HG03575 (cell line): ENCODE measurements at regions not wholly inside any gene's neighbourhood (a gene's known extent, or its start where the extent isn't known, plus 50 kb on each side); places are given as distances from the start of the nearest gene placed in this dataset.
"Not testable (repeated sequence)": the region's sequence is repeated elsewhere in the genome, so short reads cannot be mapped to it uniquely, and the experiment has no call there.

Experiments
- ATAC-seq: cut with Tn5 transposase; IDR thresholded peaks from one replicate; pipeline ENCODE4 v1.9.1; 2021; ENCODE audit not compliant: unreplicated experiment, insufficient number of reproducible peaks, low FRiP score; ENCODE audit errors: extremely low read depth

DNA sequence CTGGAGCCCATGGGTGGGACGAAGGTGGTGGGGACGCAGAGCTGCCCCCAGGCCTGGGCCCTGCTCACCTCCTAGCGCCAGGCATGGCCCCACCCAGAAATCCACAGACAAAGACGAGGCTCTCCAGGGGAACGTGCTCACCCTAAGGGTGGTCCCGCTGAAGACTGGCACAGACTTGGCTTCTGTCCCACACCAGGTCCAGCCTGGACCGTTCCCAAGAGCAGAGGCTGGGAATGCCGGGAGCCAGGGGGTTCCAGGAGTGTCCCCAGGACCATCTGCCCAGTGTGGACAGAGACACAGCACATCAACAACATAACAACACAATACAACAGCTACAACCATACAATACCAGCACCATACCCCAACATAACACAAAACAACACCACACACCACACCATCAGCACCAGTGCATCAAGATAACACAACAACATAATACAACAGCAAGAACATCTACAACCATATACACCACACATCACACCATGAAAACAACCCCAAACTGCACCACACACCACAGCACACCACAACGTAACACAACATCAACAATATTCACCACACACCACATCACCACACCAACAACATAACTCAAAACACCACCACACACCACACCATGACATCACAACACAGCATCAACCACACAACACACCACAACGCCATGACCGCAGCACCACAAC lies 329.6 kb downstream of the ADGRD1 start:
- no peak for ATAC-seq

DNA sequence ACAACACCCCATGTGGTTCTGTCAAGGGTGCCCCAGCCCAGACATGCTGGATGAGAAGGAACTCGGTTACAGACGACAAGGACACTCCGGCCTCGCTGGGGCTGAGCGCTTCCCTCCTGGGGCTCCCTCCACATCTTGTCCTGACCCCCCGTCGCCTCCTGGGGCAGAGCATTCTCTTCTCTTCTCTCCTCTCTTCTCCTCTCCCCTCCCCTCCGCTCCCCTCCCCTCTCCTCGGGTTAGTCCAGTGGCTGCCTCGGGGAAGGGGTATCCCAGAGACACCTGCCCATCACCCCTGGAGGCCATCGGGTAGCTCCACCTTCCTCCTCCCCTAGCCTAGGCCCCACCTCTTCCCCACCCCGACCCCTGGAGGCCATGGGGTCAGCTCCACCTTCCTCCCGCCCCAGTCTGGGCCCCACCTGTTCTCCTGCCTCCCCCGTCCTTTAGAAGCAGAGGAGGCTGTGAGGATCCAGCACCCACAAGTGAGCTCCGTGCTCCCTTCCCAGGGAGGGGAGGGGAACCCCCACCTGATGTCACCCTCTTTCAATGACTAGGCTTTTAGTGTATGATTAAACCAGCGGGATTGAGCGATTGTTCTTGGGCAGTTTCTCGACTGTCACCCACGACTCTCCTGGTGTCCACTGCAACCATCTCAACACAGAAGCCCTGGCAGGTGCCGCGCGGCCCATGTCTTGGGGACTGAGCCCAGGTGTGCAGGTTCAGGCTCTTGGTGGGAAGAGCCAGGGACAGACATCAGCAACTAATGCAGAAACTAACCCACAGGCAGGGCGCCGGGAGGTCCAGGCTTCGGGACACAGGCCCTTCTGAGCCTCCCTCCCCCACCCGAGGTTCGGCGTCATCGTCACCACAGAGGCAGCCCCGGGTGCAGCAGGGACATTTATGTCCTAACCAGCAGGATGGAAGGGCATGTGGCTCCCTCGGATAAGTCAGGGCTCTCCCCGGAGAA lies 330.4 kb downstream of the ADGRD1 start:
- ATAC-seq: not testable (repeated sequence)

DNA sequence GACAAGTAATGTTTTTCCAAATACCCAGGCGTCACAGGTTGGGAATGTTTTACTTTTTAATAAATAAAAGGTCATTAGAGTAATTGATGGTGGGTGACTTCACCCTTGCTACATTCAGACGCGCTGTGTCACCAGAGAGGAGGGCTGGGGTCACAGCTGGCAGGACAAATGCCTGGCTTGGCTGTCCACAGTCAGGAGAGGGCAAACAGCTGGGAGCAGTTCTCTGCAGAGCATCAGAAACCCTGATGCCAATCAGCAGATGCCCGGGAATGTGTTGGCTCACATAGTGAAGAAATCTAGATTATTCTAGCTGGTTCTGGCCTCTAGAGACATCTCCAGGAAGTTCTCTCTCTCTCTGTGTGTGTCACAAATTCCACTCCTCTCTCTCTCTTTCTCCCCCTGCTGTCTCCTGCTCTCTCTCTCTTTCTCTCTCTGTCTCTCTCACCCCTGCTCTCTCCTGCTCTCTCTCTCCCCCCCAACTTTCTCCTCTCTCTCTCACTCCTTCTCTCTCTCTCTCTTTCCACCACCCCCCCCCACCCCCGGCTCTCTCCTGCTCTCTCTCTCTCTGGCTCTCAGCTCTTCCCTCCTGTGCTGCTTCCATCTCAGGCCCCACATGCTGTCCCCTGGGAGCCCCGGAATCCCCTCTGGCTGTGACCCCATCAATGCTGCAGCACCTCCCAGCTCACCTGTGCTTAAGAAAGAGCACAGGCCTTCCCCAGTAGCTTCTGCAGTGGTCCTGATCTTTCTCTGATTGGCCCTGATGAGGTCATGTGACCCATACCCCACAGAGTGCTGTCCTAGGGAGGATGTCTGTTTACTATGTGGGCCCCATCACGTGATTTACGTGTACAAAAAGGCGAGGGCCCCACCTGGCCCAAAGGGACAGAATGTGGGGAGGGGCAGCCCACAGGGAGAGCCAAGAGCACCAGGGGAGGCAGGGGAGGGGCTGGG lies 331.5 kb downstream of the ADGRD1 start:
- ATAC-seq: not testable (repeated sequence)

DNA sequence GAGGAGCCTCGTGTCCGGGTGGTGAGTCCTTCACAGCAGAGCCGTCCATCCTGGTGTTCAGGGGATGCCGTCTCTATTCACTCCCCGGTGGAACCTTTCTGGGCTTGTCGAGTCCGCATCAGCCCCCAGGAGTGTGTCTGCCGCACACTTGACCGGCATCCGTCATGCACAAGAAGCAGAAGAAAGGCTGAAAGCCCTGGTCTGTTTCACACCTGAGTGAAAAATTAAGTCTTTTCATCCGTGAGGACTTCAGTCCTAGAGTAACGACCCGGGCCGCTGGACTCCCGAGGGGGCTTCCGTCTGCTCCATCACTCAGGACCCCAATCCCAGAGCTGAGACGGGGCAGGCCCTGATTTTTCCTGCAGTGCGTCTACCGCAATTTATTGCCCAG lies 332.2 kb downstream of the ADGRD1 start:
- not testable (repeated sequence) for ATAC-seq

DNA sequence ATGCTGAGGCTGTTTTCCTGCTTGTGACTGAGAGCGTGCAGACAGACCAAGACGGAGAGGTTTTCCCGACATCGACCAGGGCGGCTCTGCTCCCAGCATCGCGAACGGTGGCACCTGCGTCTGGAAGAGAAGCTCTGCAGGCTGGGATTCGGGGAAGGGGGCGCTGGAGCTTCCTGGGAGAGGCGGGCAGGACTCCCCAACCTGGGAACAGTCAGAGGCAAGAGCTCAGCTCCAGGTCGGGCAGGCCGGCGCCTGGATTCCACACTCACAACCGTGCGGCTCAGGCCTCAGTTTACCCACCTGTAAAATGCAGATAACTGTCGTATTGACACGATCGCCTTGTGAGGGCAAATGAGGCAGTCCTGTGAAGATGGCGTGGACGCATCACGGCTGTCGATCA lies 332.6 kb downstream of the ADGRD1 start:
- ATAC-seq: not testable (repeated sequence)

DNA sequence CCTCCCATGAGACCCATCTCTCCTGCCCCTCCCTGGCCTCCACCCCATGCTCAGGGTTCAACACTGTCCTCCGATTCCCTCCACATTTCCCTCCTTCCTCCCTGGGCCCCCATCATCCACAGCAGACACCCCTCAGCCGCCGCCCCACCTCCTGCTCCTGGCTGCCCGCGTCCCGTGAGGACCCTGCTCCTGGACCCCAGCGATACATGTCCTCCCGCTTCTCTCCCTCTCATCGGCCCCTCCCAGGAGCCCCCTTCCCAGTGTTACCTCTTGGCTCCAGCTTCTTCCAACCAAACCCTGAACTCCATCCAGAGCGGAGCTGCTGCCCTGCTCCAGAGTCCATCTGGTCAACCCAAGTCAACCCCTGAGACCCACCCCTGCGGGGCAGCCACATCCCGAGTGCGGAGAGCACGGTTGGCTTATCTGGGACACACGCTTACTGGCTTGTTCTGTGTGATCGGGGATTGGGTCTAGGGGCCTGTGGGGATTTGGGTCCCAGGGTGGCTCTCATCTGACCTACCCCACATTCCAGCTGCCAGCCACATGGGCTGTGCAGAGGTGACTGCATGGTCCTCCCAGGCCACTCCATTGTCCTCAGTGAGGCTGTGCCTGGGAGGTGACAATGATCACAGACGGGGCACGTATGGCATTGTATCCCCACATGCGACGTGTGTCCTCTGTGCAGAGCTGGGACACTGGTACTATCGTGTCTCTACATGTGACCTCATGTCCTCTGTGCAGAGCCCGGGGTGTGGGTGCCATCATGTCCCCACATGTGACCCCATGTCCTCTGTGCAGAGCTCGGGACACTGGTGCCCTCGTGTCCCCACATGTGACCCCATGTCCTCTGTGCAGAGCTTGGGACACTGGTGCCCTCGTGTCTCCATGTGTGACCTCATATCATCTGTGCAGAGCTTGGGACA lies 333.6 kb downstream of the ADGRD1 start:
- ATAC-seq: no peak

DNA sequence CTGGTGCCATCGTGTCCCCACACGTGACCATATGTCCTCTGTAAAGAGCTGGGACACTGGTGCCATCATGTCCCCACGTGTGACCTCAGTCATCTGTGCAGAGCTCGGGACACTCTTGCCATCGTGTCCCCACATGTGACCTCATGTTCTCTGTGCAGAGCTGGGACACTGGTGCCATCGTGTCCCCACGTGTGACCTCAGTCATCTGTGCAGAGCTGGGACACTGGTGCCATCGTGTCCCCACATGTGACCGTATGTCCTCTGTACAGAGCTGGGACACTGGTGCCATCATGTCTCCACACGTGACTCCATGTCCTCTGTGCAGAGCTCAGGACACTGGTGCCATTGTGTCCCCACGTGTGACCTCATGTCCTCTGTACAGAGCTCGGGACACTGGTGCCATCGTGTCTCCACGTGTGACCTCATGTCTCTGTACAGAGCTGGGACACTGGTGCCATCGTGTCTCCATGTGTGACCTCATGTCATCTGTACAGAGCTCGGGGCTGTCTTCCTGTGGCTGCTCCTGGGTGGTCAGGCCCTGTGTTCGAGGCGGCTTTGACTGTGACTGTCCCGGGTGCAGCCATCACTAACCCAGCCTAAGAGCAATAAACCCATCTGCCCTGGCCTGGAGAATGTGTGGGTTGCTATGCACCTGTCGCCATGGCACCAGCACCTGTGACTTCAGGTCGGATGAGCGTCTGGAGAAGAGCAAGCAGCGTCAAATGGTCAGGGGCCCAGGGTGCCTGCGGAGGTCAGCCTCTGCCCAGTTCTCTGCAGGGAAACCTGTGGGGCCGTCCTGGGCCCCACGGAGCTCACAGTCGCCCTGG lies 334.4 kb downstream of the ADGRD1 start:
- ATAC-seq: no peak

DNA sequence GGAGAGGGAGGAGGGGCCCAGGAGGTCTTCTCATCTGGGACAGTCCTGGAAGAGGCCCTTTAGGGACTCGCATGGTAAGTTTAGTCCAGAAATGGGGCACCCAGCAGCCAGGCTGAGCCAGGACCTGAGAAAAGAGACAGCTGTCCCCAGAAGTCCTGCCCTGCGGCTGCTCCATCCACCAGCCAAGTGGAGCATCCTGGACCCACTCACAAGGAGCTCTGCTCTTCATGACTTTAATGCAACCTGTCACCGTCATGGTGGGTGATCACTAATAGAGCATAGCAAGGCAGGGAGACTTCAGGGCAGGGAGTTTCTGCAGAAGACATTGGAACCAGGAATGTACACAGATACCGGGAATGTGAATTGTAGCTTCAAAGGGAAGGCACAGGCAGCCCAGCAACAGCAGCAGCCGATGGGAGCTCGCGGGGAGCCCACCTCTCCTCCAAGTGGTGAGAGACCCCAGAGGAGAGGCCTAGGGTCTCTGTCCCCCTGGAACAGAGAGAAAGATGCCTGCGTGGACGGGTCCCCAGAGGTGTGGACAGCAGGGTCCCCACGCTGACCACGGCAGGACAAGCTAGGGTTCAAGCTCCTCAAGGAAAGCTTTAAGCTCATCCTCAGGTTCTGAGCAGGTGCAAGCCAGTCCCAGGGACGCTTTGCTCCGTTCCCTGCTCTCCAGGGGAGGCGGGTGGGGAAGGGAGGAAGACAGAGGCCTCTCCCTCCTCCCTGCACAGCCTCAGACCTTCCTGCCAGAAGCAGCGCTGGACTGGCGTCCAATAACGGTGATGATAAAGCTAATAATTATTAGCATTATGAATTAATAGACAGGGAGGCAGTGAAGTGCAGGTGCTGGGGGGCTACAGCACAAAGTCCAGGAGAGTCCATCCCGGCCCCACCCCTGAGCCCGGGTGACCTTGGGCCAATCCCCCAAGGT lies 335.3 kb downstream of the ADGRD1 start:
- not testable (repeated sequence) for ATAC-seq

DNA sequence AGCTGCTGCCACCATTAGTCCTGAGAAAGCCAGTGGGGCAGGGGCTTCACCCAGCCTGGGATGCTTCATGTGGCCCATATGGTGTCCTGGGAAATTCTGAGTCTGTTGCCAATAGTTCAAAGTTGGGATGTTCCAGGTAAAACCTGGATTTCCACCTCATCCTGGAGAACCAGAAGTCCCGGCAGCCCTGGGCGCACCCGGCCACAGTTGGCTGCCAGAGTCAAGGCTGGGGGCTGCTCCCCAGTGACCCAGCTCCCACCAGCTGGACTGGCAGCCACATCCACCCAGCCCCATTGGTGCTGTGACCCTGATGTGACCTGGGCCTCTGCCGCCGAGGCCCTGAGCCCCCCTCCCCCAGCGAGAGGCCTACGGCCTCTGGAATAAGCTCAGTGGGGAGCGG lies 336.1 kb downstream of the ADGRD1 start:
- ATAC-seq: not testable (repeated sequence)

DNA sequence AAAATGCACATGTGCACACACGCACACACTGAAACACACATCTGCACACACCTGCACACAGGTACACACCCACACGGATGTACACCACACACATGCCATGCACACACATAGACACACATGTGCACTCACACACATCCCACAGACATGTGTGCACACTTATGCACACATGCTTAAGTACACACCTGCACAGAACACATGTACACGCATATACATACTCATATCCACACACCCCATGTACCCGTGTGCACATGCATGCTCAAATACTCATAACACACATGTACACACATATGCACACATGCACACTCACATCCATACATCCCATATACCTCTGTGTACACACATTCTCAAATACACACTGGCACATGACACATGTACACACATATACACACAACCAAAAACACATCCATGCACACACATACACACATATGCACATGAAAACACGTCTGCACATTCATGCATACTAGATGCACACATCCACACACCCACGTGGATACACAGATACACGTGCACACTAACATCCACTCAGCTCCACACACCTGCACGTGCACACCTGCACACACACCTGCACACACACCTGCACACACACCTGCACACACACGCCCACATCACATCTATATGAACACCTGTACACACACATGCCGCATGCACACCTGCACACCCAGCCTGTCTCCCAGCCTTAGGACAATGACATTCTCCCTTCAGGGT lies 336.7 kb downstream of the ADGRD1 start:
- ATAC-seq: no peak

DNA sequence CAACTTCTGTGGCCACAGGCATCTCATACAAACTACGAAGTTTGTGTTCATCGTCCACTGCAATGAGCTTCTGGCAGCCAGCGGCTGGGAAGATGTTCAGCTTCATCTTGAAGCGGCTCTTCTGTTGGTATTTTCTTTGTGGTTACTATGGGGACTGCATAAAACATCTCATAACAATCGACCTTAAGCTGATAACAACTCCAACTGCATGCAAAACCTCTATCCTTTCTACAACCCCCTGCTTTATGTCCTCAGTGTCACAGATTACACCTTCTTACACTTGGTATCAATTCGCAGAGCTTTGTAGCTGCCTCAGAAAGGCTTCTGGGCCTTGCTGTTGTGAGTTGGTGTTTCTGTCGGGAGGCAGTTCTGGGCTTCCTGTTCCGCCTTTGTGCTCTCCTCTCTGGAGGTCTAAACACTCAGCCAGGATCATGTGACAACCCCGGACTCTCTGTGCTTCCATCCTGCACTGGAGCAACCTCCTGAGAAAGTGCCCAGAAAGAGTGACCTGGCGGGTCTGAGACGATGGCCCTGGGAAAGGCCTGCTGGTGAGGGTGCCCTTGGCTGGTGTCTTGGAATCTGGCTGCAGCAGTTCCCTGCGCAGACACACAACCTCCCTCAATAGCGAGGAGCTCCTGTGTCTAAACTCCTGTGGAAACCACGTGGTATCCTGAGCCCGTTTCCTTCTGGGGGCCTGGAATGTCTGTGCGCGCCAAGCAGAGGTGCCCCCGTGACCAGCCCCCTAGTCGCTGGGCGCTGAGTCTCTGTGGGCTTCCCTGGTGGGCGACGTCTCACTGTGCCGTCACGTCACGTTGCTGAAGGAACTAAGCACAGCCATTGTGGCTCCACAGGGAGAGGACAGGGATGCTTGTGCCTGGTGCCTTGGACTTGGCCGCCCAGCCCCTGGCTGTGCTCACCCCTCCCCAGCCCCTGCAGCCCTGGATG lies 339.6 kb downstream of the ADGRD1 start:
- ATAC-seq: not testable (repeated sequence)

DNA sequence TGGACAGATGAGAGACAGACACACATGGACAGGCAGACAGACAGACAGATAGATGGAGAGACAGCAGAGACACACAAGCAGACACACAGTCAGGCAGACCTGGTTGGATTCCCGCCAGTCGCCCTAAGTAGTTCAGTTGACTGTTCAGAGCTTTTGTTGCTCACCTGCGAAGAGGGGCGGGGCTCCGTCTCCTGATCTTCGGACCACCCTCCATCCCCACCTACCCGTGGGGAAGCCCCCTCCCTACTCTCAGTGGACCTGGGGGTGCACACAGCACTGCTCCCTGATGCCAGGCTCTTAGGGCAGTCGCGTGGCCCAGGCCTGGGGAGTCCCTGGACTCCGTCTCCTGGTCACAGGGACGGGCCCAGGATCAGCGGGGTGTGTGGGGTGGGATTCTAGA lies 341.0 kb downstream of the ADGRD1 start:
- ATAC-seq: not testable (repeated sequence)

DNA sequence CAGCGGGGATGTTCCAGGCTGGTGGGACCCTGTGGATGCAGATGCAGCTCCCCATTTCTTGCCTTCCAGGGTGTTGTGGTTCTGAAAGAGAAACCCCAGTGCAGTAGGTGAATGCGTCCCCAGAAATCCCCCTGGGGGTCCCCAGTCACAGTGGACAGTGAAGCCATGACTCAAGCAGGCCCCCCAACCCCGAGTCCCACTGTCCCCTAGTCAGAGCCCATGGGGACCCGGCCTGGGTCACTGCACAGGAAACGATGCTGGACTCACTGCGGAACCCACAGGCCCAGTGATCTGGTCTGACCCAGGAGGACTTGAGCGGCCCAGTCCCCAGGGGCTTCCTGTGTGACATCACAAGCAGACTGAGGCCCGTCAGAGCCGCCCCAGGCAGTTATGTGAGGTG lies 341.4 kb downstream of the ADGRD1 start:
- not testable (repeated sequence) for ATAC-seq

DNA sequence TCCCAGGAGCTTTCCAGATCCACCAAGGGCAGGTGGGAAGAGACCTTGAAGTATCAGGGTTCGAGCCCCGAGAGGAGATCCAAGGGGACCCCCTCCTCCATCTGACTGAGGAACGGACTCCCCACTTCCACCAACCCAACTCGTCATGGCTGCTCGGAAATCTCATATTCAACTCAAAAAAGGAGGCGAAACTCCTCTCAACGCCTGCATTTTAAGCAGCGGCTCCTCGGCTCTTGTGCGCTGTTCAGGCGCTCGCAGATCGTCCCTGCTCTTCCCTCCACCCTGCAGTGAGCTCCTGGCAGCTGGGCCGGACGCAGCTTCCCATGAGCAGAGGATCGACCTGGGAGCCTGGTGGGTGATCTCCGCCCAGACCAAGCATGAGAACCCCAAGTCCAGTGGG lies 341.9 kb downstream of the ADGRD1 start:
- not testable (repeated sequence) for ATAC-seq

DNA sequence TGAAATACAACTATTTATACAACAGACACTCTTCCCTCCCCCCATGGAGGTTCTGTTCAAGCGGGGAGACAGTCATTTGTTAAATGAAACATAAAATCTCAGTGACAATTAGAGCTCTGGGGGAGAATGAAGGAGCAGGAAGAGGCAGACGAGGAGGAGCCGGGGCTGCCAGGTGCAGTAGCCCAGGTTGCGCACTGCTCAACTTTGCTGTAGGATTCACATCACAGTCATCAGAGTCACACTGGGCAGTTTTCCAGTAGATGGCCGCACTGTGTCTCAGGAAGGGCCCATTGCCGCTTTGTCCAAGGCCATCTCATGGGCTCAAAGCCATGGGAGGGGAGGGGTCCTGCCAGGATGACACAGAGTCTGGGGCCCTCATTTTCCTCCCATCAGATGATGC lies 342.4 kb downstream of the ADGRD1 start:
- not testable (repeated sequence) for ATAC-seq
